ENCODE measurements at regions not wholly inside any gene's neighbourhood (a gene's known extent, or its start where the extent isn't known, plus 50 kb on each side); places are given as distances from the start of the nearest gene placed in this dataset.

GRCh38 chr6:149200282-149200945 lies 117.1 kb upstream of the TAB2 start:
- H3K27ac ChIP-seq = no peak overlapping the region
- no peak overlapping the region for H3K4me3 ChIP-seq
- WGBS, 10 experiments = 33 to 89% (median 74%) methylated on average over 1 of the region's 1 CpG; no CpG with 5 or more reads in 2 of the 10 experiments
- no peak for ATAC-seq (replicated peaks in 6 of 8)
- in situ Hi-C loops (cut with MboI; ENCODE audit: low pct_unique_long_range_greater_than_20kb in 2 of 9, low sequenced_read_pairs in 9 of 9, unreplicated experiment in 9 of 9) = no loop called here
- H3K4me1 ChIP-seq (replicated peaks in 1 of 2) = no peaks in the 10 kb centered on the region

- WGBS, 10 experiments = 50 to 88% (median 65%) methylated on average over 2 to 7 of the region's 7 CpGs; no CpG with 5 or more reads in 4 of the 10 experiments
- no peaks in the 10 kb centered on the region for H3K4me1 ChIP-seq (replicated peaks in 1 of 2)
- no peak overlapping the region for H3K27ac ChIP-seq
- ATAC-seq (replicated peaks in 6 of 8) = peak in 1 of 8 experiments; percentile 50
- no peak overlapping the region for H3K4me3 ChIP-seq
- in situ Hi-C loops (cut with MboI; ENCODE audit: low pct_unique_long_range_greater_than_20kb in 2 of 9, low sequenced_read_pairs in 9 of 9, unreplicated experiment in 9 of 9) = no loop called here
Observed at GRCh38 chr6:149201068-149201655, 116.3 kb upstream of the TAB2 start.

GRCh38 chr6:149202100-149202499 lies 115.4 kb upstream of the TAB2 start:
- in situ Hi-C loops (cut with MboI; ENCODE audit: low pct_unique_long_range_greater_than_20kb in 2 of 9, low sequenced_read_pairs in 9 of 9, unreplicated experiment in 9 of 9) = no loop called here
- H3K27ac ChIP-seq = no peak overlapping the region
- WGBS, 10 experiments = 31 to 100% (median 86%) methylated on average over 1 to 4 of the region's 4 CpGs; no CpG with 5 or more reads in 2 of the 10 experiments
- no peaks in the 10 kb centered on the region for H3K4me1 ChIP-seq (replicated peaks in 1 of 2)
- no peak overlapping the region for H3K4me3 ChIP-seq
- ATAC-seq (replicated peaks in 6 of 8) = no peak

- no peak overlapping the region for H3K27ac ChIP-seq
- ATAC-seq (replicated peaks in 6 of 8) = no peak
- H3K4me1 ChIP-seq (replicated peaks in 1 of 2) = no peaks in the 10 kb centered on the region
- in situ Hi-C loops (cut with MboI; ENCODE audit: low pct_unique_long_range_greater_than_20kb in 2 of 9, low sequenced_read_pairs in 9 of 9, unreplicated experiment in 9 of 9) = no loop called here
- H3K4me3 ChIP-seq = no peak overlapping the region
- WGBS, 10 experiments = 0 to 100% (median 80%) methylated on average over 1 to 3 of the region's 3 CpGs; no CpG with 5 or more reads in 1 of the 10 experiments
Observed at GRCh38 chr6:149202952-149203351, 114.6 kb upstream of the TAB2 start.

DNA sequence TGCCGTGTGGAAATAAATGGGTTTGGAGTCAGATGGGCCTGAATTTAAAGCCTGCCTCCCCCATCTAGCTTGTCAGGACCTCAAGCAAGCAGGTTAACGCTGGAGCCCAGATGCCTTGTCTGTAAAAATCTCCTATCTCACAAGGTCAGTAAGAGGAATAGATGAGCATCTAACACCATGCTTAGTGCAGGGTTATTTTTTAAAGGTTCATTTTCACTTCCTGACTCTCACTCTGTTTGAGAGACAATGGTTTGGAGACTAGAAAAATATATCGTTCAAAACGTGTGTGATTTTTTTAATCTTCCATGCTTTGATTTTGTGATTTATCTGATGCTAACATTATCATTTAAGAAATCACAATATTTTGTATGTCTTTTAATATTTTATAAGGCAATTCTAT lies 114.0 kb upstream of the TAB2 start:
- Histone ChIP-seq H3K4me3 (no peak overlapping the region), H3K27ac (no peak overlapping the region), H3K4me1 (replicated peaks in 1 of 2) (no peaks in the 10 kb centered on the region)
- in situ Hi-C loops (cut with MboI; ENCODE audit: low pct_unique_long_range_greater_than_20kb in 2 of 9, low sequenced_read_pairs in 9 of 9, unreplicated experiment in 9 of 9) = no loop called here
- no peak for ATAC-seq (replicated peaks in 6 of 8)
- WGBS, 10 experiments = 71 to 100% (median 88%) methylated on average over 2 to 4 of the region's 4 CpGs

DNA sequence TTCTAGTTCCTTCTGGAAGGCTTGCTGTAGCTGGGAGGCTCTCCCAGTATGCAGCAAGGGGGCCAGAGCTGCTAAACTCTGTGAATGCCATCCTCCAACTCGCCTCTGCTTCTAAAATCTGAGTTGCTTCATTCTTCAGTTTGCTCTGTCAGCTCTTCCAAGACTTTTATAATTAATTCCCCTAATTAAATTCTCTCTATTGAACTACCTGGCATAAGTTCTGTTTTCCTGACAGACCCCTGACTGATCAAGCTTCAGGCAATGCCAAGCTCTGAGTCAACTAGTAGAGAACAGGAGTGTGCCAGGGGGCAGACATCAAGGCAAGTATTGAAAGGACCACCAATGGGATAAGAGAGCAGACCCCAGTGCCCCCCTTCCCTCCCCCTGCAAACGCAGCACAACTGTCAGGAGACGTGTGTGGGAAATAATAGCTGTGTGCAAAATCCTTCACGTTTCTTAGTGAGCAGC lies 109.3 kb upstream of the TAB2 start:
- 0 to 72% methylated on average over 1 to 2 of the region's 4 CpGs; no CpG with 5 or more reads in 8 of the 10 experiments for WGBS, 10 experiments
- no peak overlapping the region for H3K4me3 ChIP-seq
- in situ Hi-C loops (cut with MboI; ENCODE audit: low pct_unique_long_range_greater_than_20kb in 2 of 9, low sequenced_read_pairs in 9 of 9, unreplicated experiment in 9 of 9) = no loop called here
- no peak overlapping the region for H3K27ac ChIP-seq
- peaks cover 0 to 2% of the 10 kb centered on the region in 2 donors for H3K4me1 ChIP-seq (replicated peaks in 1 of 2)
- peak in 1 of 8 experiments; percentile 58 for ATAC-seq (replicated peaks in 6 of 8)

DNA sequence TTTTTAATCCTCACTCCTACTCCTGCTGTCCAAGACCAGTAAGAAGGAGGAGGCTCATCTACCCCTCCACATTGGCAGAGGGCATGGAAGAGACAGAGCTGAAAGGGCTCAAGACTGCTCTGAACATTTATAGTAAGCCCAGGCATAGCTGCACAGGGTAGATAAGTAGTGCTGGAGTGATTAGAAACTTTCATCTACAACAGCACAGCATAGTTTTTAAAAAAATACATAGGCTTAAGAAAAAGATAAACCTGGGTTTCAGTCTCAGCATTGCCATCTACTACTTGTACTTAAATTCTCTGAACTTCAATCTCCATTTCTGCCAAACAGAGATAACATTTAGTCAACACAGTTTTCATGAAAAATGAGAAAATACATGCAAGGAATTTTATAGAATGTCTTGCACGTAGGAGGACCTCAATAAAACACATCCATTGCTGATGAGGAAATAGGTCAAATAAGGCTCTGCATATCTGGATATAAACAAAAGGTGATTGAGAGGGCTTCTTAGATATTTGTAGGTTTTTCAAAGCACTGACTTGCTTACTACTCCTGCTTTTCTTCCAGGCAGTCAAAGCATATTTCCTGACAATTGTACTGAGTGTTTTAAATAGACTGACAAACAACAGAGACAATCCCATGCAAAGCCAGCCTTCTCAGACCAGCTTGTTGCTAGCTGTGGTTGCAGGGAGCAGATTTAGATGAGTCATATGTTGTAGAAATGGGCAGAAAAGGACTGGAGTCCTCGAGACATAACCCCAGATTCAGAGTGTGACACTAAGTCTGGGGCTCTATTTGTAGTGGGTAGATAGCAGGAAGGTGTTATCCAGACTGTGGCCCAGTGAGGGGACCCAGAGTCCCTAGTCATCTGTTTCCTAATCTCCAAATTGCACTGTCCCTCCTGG lies 107.4 kb upstream of the TAB2 start:
- in situ Hi-C loops (cut with MboI; ENCODE audit: low pct_unique_long_range_greater_than_20kb in 2 of 9, low sequenced_read_pairs in 9 of 9, unreplicated experiment in 9 of 9) = no loop called here
- Histone ChIP-seq H3K4me1 (replicated peaks in 1 of 2) (peaks cover 0 to 8% of the 10 kb centered on the region in 2 donors), H3K4me3 (no peak overlapping the region), H3K27ac (no peak overlapping the region)
- WGBS, 10 experiments = 58 to 100% (median 79%) methylated on average over 1 to 2 of the region's 2 CpGs; no CpG with 5 or more reads in 3 of the 10 experiments
- ATAC-seq (replicated peaks in 6 of 8) = peak in 4 of 8 experiments; percentile 31 to 96 (median 66)

GRCh38 chr6:149211046-149211571 lies 106.4 kb upstream of the TAB2 start:
- H3K27ac ChIP-seq = no peak overlapping the region
- in situ Hi-C loops (cut with MboI; ENCODE audit: low pct_unique_long_range_greater_than_20kb in 2 of 9, low sequenced_read_pairs in 9 of 9, unreplicated experiment in 9 of 9) = no loop called here
- peaks cover 0 to 8% of the 10 kb centered on the region in 2 donors for H3K4me1 ChIP-seq (replicated peaks in 1 of 2)
- H3K4me3 ChIP-seq = no peak overlapping the region
- ATAC-seq (replicated peaks in 6 of 8) = no peak
- 20 to 100% (median 73%) methylated on average over 1 to 6 of the region's 6 CpGs for WGBS, 10 experiments

- peak in 3 of 8 experiments; percentile 43 to 76 (median 62) for ATAC-seq (replicated peaks in 6 of 8)
- 0 to 83% (median 54%) methylated on average over 1 to 6 of the region's 6 CpGs for WGBS, 10 experiments
- in situ Hi-C loops (cut with MboI; ENCODE audit: low pct_unique_long_range_greater_than_20kb in 2 of 9, low sequenced_read_pairs in 9 of 9, unreplicated experiment in 9 of 9) = no loop called here
- Histone ChIP-seq H3K27ac (no peak overlapping the region), H3K4me3 (no peak overlapping the region), H3K4me1 (replicated peaks in 1 of 2) (peaks cover 0 to 8% of the 10 kb centered on the region in 2 donors)
Observed at GRCh38 chr6:149212206-149212605, 105.3 kb upstream of the TAB2 start.

GRCh38 chr6:149212892-149213801 lies 104.4 kb upstream of the TAB2 start:
- no peak overlapping the region for H3K4me3 ChIP-seq
- in situ Hi-C loops (cut with MboI; ENCODE audit: low pct_unique_long_range_greater_than_20kb in 2 of 9, low sequenced_read_pairs in 9 of 9, unreplicated experiment in 9 of 9) = no loop called here
- no peak for ATAC-seq (replicated peaks in 6 of 8)
- 17 to 84% (median 71%) methylated on average over 2 to 8 of the region's 9 CpGs for WGBS, 10 experiments
- H3K4me1 ChIP-seq (replicated peaks in 1 of 2) = peaks cover 0 to 8% of the 10 kb centered on the region in 2 donors
- no peak overlapping the region for H3K27ac ChIP-seq

DNA sequence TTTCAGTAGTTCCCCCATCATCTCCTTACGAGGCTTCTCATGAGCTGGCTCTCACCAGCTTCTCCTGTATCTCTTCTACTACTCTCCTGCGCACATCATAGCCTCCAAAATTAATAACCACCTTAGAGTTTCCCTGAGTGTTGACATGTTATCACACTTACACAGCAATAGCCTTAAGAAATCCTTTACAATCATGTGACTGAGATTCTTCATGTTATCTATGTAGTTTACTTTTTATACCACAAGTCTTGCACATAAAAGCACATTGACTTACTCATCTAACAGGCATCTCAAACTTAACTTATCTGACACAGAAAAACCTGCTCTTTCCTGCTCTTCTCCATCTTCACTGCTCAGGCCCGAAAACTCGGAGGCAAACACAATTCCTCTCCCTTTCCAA lies 103.7 kb upstream of the TAB2 start:
- Histone ChIP-seq H3K4me3 (no peak overlapping the region), H3K27ac (no peak overlapping the region), H3K4me1 (replicated peaks in 1 of 2) (peaks cover 0 to 12% of the 10 kb centered on the region in 2 donors)
- ATAC-seq (replicated peaks in 6 of 8) = no peak
- in situ Hi-C loops (cut with MboI; ENCODE audit: low pct_unique_long_range_greater_than_20kb in 2 of 9, low sequenced_read_pairs in 9 of 9, unreplicated experiment in 9 of 9) = no loop called here
- 72 to 93% (median 81%) methylated on average over 1 to 4 of the region's 4 CpGs for WGBS, 10 experiments

DNA sequence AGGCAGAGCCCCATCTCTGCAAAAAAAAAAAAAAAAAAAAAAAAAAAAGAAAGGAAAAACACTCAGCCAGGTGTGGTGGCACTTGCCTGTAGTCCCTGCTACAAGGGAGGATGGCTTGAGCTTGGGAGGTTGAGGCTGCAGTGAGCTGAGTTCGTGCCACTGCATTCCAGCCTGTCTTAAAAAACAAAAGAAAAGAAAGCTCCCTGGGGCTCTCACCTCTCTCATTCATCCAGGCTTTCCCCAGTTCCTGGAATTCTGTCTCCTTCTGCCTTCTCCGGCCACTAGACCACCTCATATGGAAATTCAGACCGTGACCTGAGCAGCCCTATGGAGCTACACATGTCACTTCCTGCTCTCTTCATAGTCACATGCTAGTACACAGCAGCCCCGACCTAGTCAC lies 101.1 kb upstream of the TAB2 start:
- no peak overlapping the region for H3K27ac ChIP-seq
- in situ Hi-C loops (cut with MboI; ENCODE audit: low pct_unique_long_range_greater_than_20kb in 2 of 9, low sequenced_read_pairs in 9 of 9, unreplicated experiment in 9 of 9) = no loop called here
- WGBS, 10 experiments = 20 to 80% (median 66%) methylated on average over 1 to 4 of the region's 4 CpGs; no CpG with 5 or more reads in 4 of the 10 experiments
- H3K4me1 ChIP-seq (replicated peaks in 1 of 2) = peaks cover 0 to 16% of the 10 kb centered on the region in 2 donors
- no peak for ATAC-seq (replicated peaks in 6 of 8)
- H3K4me3 ChIP-seq = no peak overlapping the region

Data from motor neuron (in vitro differentiated cells).